Endothelial cell of umbilical vein (primary cell): ENCODE measurements at regions not wholly inside any gene's neighbourhood (a gene's known extent, or its start where the extent isn't known, plus 50 kb on each side); places are given as distances from the start of the nearest gene placed in this dataset.

ENCODE experiments used
- BruUV-seq: library from RNA; stranded (reverse); fragments of 400-500 nt; replicated peaks from 2 replicates; lab custom pipeline; 2021; lab: Mats Ljungman, UMichigan
- CTCF ChIA-PET: fragments of 300-600, 350-600 bp; sonication (Branson Sonifier 250); formaldehyde crosslinking; loops from one replicate; lab custom pipeline; 2021; ENCODE audit warnings: antibody characterized with exemption, inconsistent platforms; lab: Charles Lee
- POLR2A ChIA-PET: fragments of 300-600, 350-600 bp; sonication (Branson Sonifier 250); formaldehyde crosslinking; loops from one replicate; lab custom pipeline; 2021; ENCODE audit warnings: antibody characterized with exemption, inconsistent platforms; lab: Charles Lee
- DNase-seq: peaks from one replicate; pipeline ENCODE4 v3.0.0-alpha.2; 2011; ENCODE audit warnings: low read depth, low spot score
- FAIRE-seq: peaks from 2 replicates; lab custom pipeline; 2011; peaks lifted over from hg19 to GRCh38; lab: Jason Lieb, UNC
- H2AFZ ChIP-seq: 2 replicates; pipeline ENCODE4 v1.6.0; 2012; ENCODE audit warnings: low read depth, low read length, control low read depth, inconsistent platforms
- H3K27ac ChIP-seq: 2 replicates; pipeline ENCODE4 v1.5.1; 2011; ENCODE audit warnings: low read depth, mild to moderate bottlenecking, control low read depth, low read length, moderate library complexity; ENCODE audit not compliant: insufficient read depth
- H3K27me3 ChIP-seq, 2 experiments: 2 replicates each; pipeline versions ENCODE4 v1.6.0 to v1.6.1; 2011; ENCODE audit warnings: low read length in 2 of 2, mixed read lengths in 1 of 2; ENCODE audit not compliant: control insufficient read depth in 2 of 2, insufficient read depth in 2 of 2
- H3K36me3 ChIP-seq, 2 experiments: 2 replicates in 1 of 2; 3 replicates in 1 of 2; pipeline ENCODE4 v1.5.1; 2011; ENCODE audit warnings: low read length in 2 of 2, mild to moderate bottlenecking in 1 of 2, moderate library complexity in 1 of 2; ENCODE audit not compliant: control insufficient read depth in 2 of 2, insufficient read depth in 2 of 2; ENCODE audit errors: extremely low read depth in 1 of 2
- H3K4me1 ChIP-seq: 3 replicates; pipeline ENCODE4 v1.5.1; 2011; ENCODE audit warnings: mild to moderate bottlenecking, low read length; ENCODE audit not compliant: control insufficient read depth, insufficient read depth; ENCODE audit errors: extremely low read depth
- H3K4me2 ChIP-seq: 2 replicates; pipeline ENCODE4 v1.6.1; 2011; ENCODE audit warnings: low read length, control low read depth, mixed read lengths; ENCODE audit not compliant: insufficient read depth
- H3K4me3 ChIP-seq, 3 experiments: fragments of 200-600 bp in 1 of 3; sonication (generic), shearing (Covaris generic) in 1 of 3; replicated peaks in 1 of 3; 2 replicates each; pipeline ENCODE4 v1.5.1; 2011 to 2016; ENCODE audit warnings: control low read depth in 3 of 3, low read length in 3 of 3, mild to moderate bottlenecking in 2 of 3, inconsistent platforms in 1 of 3, low read depth in 1 of 3, moderate library complexity in 1 of 3; ENCODE audit not compliant: insufficient read depth in 1 of 3
- H3K79me2 ChIP-seq: 2 replicates; pipeline ENCODE4 v1.6.0; 2012; ENCODE audit warnings: low read length, inconsistent platforms; ENCODE audit not compliant: control insufficient read depth, insufficient read depth
- H3K9ac ChIP-seq: replicated peaks from 2 replicates; pipeline ENCODE3; 2011; ENCODE audit warnings: low read length, control low read depth; ENCODE audit not compliant: insufficient read depth; ENCODE audit errors: extremely low read depth
- H3K9me1 ChIP-seq: replicated peaks from 3 replicates; pipeline ENCODE4 v1.6.0; 2011; ENCODE audit warnings: mild to moderate bottlenecking, low read length; ENCODE audit not compliant: control insufficient read depth, insufficient read depth; ENCODE audit errors: extremely low read depth
- H3K9me3 ChIP-seq: replicated peaks from 2 replicates; pipeline ENCODE4 v1.5.1; 2012; ENCODE audit warnings: low read length, inconsistent platforms; ENCODE audit not compliant: control insufficient read depth, insufficient read depth
- H4K20me1 ChIP-seq: replicated peaks from 2 replicates; pipeline ENCODE3; 2011; ENCODE audit warnings: mild to moderate bottlenecking, low read length; ENCODE audit not compliant: control insufficient read depth, insufficient read depth; ENCODE audit errors: extremely low read depth
- CTCF ChIP-seq, 2 donors: IDR thresholded peaks; 1 replicate in 1 of 2; 2 replicates in 1 of 2; pipeline ENCODE4 v1.5.1; 2011; ENCODE audit warnings: low read length in 2 of 2, mild to moderate bottlenecking in 2 of 2, moderate library complexity in 2 of 2, control low read depth in 1 of 2, inconsistent platforms in 1 of 2, low read depth in 1 of 2; ENCODE audit not compliant: insufficient read depth in 1 of 2; ENCODE audit errors: extremely low read depth in 1 of 2
- EZH2 ChIP-seq: IDR thresholded peaks from 2 replicates; pipeline ENCODE4 v1.6.1; 2012; ENCODE audit warnings: borderline replicate concordance, low read depth, mild to moderate bottlenecking, moderate library complexity, low read length, inconsistent platforms; ENCODE audit not compliant: severe bottlenecking
- FOS ChIP-seq: IDR thresholded peaks from 2 replicates; pipeline ENCODE4 v1.6.1; 2011; ENCODE audit warnings: mild to moderate bottlenecking, low read length, moderate library complexity, borderline replicate concordance; ENCODE audit not compliant: insufficient read depth
- GATA2 ChIP-seq: IDR thresholded peaks from 2 replicates; pipeline ENCODE4 v1.7.0; 2011; ENCODE audit warnings: low read depth, mild to moderate bottlenecking, moderate library complexity, mixed read lengths, low read length; ENCODE audit not compliant: insufficient read length, insufficient read depth
- JUN ChIP-seq: IDR thresholded peaks from 2 replicates; pipeline ENCODE4 v1.6.1; 2011; ENCODE audit warnings: borderline replicate concordance, low read depth; ENCODE audit not compliant: insufficient read length, insufficient read depth
- MAX ChIP-seq: IDR thresholded peaks from 2 replicates; pipeline ENCODE4 v1.6.1; 2011; ENCODE audit not compliant: insufficient read depth, insufficient read length
- MYC ChIP-seq: IDR thresholded peaks from one replicate; pipeline ENCODE4 v1.6.1; 2011; ENCODE audit warnings: mild to moderate bottlenecking, low read depth, low read length
- POLR2A ChIP-seq: IDR thresholded peaks from 2 replicates; pipeline ENCODE4 v1.6.1; 2012; ENCODE audit warnings: low read depth, mild to moderate bottlenecking, control low read depth, low read length
- POLR2AphosphoS5 ChIP-seq: IDR thresholded peaks from 2 replicates; pipeline ENCODE4 v1.6.1; 2012; ENCODE audit warnings: low read depth, mild to moderate bottlenecking, control low read depth, low read length, moderate library complexity; ENCODE audit not compliant: insufficient read depth
- dilution Hi-C: fragments of 300-500 bp; cut with MboI; formaldehyde crosslinking; loops from one replicate; pipeline ENCODE4 v1.15.0; 2019; ENCODE audit warnings: low sequenced_read_pairs; ENCODE audit not compliant: extremely low pct_ligation_motif_present
- intact Hi-C: fragments of 100-400 bp; cut with micrococcal nuclease; formaldehyde crosslinking; loops from one replicate; pipeline ENCODE4 v1.10.0; 2022

- Histone ChIP-seq H4K20me1 (no peaks in the 10 kb centered on the region), H3K9me1 (no peaks in the 10 kb centered on the region), H3K4me1 (peaks cover 28% of the 10 kb centered on the region), H3K9me3 (no peaks in the 10 kb centered on the region), H3K27ac (peak overlapping the region; percentile 91), H3K4me2 (peak overlapping the region; percentile 96), H3K27me3 (no peaks in the 10 kb centered on the region), H3K9ac (no peak overlapping the region), H3K36me3 (no peaks in the 10 kb centered on the region), H2AFZ (no peak overlapping the region), H3K4me3 (no peak overlapping the region), H3K79me2 (no peaks in the 10 kb centered on the region)
- FAIRE-seq (no peak), DNase-seq (no peak)
- CTCF ChIA-PET = interaction anchor here (1.1 kb wide), 1 partner anchor 906 kb away, joined by 5 read pairs; no protein-coding TSS in a partner anchor
- TF ChIP-seq POLR2A (no peak), MYC (no peak), MAX (no peak), EZH2 (no peak), FOS (no peak), GATA2 (no peak), POLR2AphosphoS5 (no peak), JUN (no peak), CTCF (IDR thresholded peaks at IDR 0.05; ENCODE audit: extremely low read depth in 1 of 2, insufficient read depth in 1 of 2, low read depth in 1 of 2, low read length in 2 of 2) (no peak)
- POLR2A ChIA-PET = no interaction called here
- no TSS peak for BruUV-seq
- dilution Hi-C loops (no loop called here), intact Hi-C loops (loop anchor here (5.0 to 10.0 kb wide), 4 partner anchors 517 to 1069 kb away; partner anchors contain the start of genes VTI1A and ZDHHC6)
Observed at GRCh38 chr10:113381416-113381815, 171.4 kb upstream of the HABP2 start.
